Chondrocyte (in vitro differentiated cells): ENCODE measurements at regions not wholly inside any gene's neighbourhood (a gene's known extent, or its start where the extent isn't known, plus 50 kb on each side); places are given as distances from the start of the nearest gene placed in this dataset.

Experiments used
- DNase-seq: peaks from one replicate; pipeline ENCODE4 v3.0.0; 2021; ENCODE audit warnings: mixed read lengths, low spot score
- H3K27ac Mint-ChIP-seq: one replicate; pipeline ENCODE4 v1.8.0; 2021; ENCODE audit warnings: mild to moderate bottlenecking, moderate library complexity, mixed read lengths; ENCODE audit not compliant: unreplicated experiment
- H3K27me3 Mint-ChIP-seq: 2 replicates; pipeline ENCODE4 v1.8.0; 2021; ENCODE audit warnings: low read depth, mixed read lengths
- H3K36me3 Mint-ChIP-seq: 2 replicates; pipeline ENCODE4 v1.8.0; 2021; ENCODE audit warnings: low read depth, mixed read lengths
- H3K4me1 Mint-ChIP-seq: 2 replicates; pipeline ENCODE4 v1.8.0; 2021; ENCODE audit warnings: low read depth, mild to moderate bottlenecking, mixed read lengths
- H3K4me3 Mint-ChIP-seq: one replicate; pipeline ENCODE4 v1.8.0; 2021; ENCODE audit warnings: mild to moderate bottlenecking, moderate library complexity, mixed read lengths; ENCODE audit not compliant: unreplicated experiment
- H3K9me3 Mint-ChIP-seq: 2 replicates; pipeline ENCODE4 v1.8.0; 2021; ENCODE audit warnings: low read depth, mixed read lengths
- TF ChIP-seq, protein P1 (sequence below): fragments of 200-600 bp; sonication (generic); IDR thresholded peaks from 2 replicates; pipeline ENCODE4 v1.5.0; 2021; ENCODE audit warnings: antibody characterized with exemption, mild to moderate bottlenecking, moderate library complexity

- no peak overlapping the region for H3K4me3 Mint-ChIP-seq
- no peaks in the 10 kb centered on the region for H3K36me3 Mint-ChIP-seq
- TF ChIP-seq, protein P1, sequence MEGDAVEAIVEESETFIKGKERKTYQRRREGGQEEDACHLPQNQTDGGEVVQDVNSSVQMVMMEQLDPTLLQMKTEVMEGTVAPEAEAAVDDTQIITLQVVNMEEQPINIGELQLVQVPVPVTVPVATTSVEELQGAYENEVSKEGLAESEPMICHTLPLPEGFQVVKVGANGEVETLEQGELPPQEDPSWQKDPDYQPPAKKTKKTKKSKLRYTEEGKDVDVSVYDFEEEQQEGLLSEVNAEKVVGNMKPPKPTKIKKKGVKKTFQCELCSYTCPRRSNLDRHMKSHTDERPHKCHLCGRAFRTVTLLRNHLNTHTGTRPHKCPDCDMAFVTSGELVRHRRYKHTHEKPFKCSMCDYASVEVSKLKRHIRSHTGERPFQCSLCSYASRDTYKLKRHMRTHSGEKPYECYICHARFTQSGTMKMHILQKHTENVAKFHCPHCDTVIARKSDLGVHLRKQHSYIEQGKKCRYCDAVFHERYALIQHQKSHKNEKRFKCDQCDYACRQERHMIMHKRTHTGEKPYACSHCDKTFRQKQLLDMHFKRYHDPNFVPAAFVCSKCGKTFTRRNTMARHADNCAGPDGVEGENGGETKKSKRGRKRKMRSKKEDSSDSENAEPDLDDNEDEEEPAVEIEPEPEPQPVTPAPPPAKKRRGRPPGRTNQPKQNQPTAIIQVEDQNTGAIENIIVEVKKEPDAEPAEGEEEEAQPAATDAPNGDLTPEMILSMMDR = no peak
- no peaks in the 10 kb centered on the region for H3K27me3 Mint-ChIP-seq
- no peak overlapping the region for H3K27ac Mint-ChIP-seq
- H3K4me1 Mint-ChIP-seq = peaks cover 3% of the 10 kb centered on the region
- DNase-seq = no peak
- no peaks in the 10 kb centered on the region for H3K9me3 Mint-ChIP-seq
These were observed 1369.1 kb downstream of the EPHA7 start for GRCh38 chr6:92050216-92050615.

- Mint-ChIP-seq H3K9me3 (no peaks in the 10 kb centered on the region), H3K4me1 (peaks cover 3% of the 10 kb centered on the region), H3K36me3 (no peaks in the 10 kb centered on the region), H3K27me3 (no peaks in the 10 kb centered on the region), H3K4me3 (no peak overlapping the region), H3K27ac (no peak overlapping the region)
- no peak for DNase-seq
- TF ChIP-seq, protein P1 = no peak
These were observed 1371.5 kb downstream of the EPHA7 start for GRCh38 chr6:92047860-92048259.

DNA sequence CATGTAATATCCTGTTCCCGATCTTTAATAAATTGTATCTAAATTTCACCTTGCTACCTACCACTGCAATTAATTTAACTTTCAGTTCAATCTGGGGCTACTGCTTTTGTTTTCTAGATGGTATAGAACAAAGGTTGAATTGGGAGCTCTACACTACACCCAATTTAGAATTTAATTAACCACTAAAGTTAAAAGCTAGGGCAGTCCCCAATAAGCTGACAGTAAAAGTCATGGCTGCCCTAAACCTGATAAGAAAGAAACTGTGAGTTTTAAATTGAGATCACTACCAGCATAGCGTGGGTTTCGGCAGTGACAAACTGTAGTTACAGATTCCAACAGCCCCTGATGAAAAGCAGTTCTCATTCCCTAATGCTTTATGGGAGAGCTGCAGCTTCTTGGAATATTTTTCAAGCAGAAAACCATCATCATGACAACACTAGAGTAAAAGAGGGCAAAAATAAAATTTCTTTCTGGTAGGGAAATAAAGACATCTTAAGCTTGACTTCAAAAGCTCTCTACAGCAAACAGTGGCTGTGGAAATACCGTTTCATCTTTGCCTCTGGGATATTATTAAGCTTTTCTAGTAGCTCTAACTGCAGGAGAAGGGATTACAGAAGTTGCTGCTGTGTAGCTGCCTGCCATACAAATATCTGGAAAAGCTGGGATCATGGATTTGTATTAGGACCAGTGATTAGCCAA is 1372.1 kb downstream of the EPHA7 start:
- Mint-ChIP-seq H3K36me3 (no peaks in the 10 kb centered on the region), H3K27ac (no peak overlapping the region), H3K4me3 (no peak overlapping the region), H3K9me3 (no peaks in the 10 kb centered on the region), H3K4me1 (peaks cover 3% of the 10 kb centered on the region), H3K27me3 (no peaks in the 10 kb centered on the region)
- TF ChIP-seq, protein P1 = no peak
- no peak for DNase-seq

DNA sequence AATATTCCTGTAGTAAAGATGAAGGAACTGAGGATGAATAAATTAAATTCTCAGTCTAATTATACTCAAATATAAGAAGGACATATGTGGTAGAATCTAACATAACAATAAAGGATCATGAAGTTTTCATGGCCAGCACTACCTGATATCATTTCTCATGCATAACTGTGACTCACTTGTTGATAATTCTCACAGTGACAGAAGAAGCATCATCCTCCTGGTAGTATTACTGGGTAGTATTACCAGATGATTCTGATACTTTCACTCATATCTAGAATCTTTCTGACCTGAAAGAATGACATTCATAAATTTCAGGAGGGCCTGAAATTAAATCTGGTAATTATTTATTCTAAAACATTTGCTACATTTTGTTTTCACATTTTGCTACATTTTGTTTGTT is 1375.0 kb downstream of the EPHA7 start:
- no peak overlapping the region for H3K27ac Mint-ChIP-seq
- H3K36me3 Mint-ChIP-seq = no peaks in the 10 kb centered on the region
- TF ChIP-seq, protein P1 = no peak
- H3K4me1 Mint-ChIP-seq = no peaks in the 10 kb centered on the region
- H3K9me3 Mint-ChIP-seq = no peaks in the 10 kb centered on the region
- no peaks in the 10 kb centered on the region for H3K27me3 Mint-ChIP-seq
- no peak overlapping the region for H3K4me3 Mint-ChIP-seq
- no peak for DNase-seq

- H3K27ac Mint-ChIP-seq = no peak overlapping the region
- no peaks in the 10 kb centered on the region for H3K4me1 Mint-ChIP-seq
- no peaks in the 10 kb centered on the region for H3K27me3 Mint-ChIP-seq
- DNase-seq = no peak
- H3K4me3 Mint-ChIP-seq = no peak overlapping the region
- no peaks in the 10 kb centered on the region for H3K9me3 Mint-ChIP-seq
- TF ChIP-seq, protein P1 = no peak
- no peaks in the 10 kb centered on the region for H3K36me3 Mint-ChIP-seq
These were observed 1375.6 kb downstream of the EPHA7 start for GRCh38 chr6:92043777-92044176.
